HG03469 (cell line): ENCODE measurements at regions not wholly inside any gene's neighbourhood (a gene's known extent, or its start where the extent isn't known, plus 50 kb on each side); places are given as distances from the start of the nearest gene placed in this dataset.
"Not testable (repeated sequence)": the region's sequence is repeated elsewhere in the genome, so short reads cannot be mapped to it uniquely, and the experiment has no call there.

Source experiments
- ATAC-seq: cut with Tn5 transposase; IDR thresholded peaks from one replicate; pipeline ENCODE4 v1.9.1; 2021; ENCODE audit warnings: mild to moderate bottlenecking, moderate library complexity, moderate number of reproducible peaks; ENCODE audit not compliant: unreplicated experiment

- no peak for ATAC-seq
Observed at GRCh38 chr4:116180157-116180601, 905.2 kb downstream of the TRAM1L1 start.

- ATAC-seq, result not testable (repeated sequence)
Observed at GRCh38 chr4:116151371-116151770, 934.0 kb downstream of the TRAM1L1 start.

GRCh38 chr4:116150152-116150551 is 935.2 kb downstream of the TRAM1L1 start:
- no peak for ATAC-seq

GRCh38 chr4:116143198-116143597 is 942.2 kb downstream of the TRAM1L1 start:
- no peak for ATAC-seq

- ATAC-seq, result no peak
Observed at GRCh38 chr4:116132946-116133345, 952.4 kb downstream of the TRAM1L1 start.

GRCh38 chr4:116126794-116127193 is 958.6 kb downstream of the TRAM1L1 start:
- no peak for ATAC-seq

- ATAC-seq, result no peak
Observed at GRCh38 chr4:116122124-116122523, 963.3 kb downstream of the TRAM1L1 start.

GRCh38 chr4:116118221-116118620 is 967.2 kb downstream of the TRAM1L1 start:
- no peak for ATAC-seq

GRCh38 chr4:116112861-116113260 is 972.5 kb downstream of the TRAM1L1 start:
- not testable (repeated sequence) for ATAC-seq

- ATAC-seq, result no peak
Observed at GRCh38 chr4:116110713-116111112, 974.7 kb downstream of the TRAM1L1 start.

GRCh38 chr4:116108606-116109005 is 976.8 kb downstream of the TRAM1L1 start:
- ATAC-seq, result no peak

- ATAC-seq, result no peak
Observed at GRCh38 chr4:116101321-116101720, 984.1 kb downstream of the TRAM1L1 start.

GRCh38 chr4:116099596-116099995 is 985.8 kb downstream of the TRAM1L1 start:
- no peak for ATAC-seq

- not testable (repeated sequence) for ATAC-seq
Observed at GRCh38 chr4:116097353-116097752, 983.9 kb upstream of the NDST4 start.

GRCh38 chr4:116092961-116093360 is 979.5 kb upstream of the NDST4 start:
- ATAC-seq, result no peak

- no peak for ATAC-seq
Observed at GRCh38 chr4:116088771-116089170, 975.4 kb upstream of the NDST4 start.

- no peak for ATAC-seq
Observed at GRCh38 chr4:116082808-116083366, 969.5 kb upstream of the NDST4 start.

- ATAC-seq, result no peak
Observed at GRCh38 chr4:116073051-116073450, 959.6 kb upstream of the NDST4 start.

GRCh38 chr4:116070283-116070682 is 956.9 kb upstream of the NDST4 start:
- ATAC-seq, result no peak

- no peak for ATAC-seq
Observed at GRCh38 chr4:116066711-116067245, 953.4 kb upstream of the NDST4 start.

GRCh38 chr4:116064331-116064730 is 950.9 kb upstream of the NDST4 start:
- ATAC-seq, result no peak

GRCh38 chr4:116059361-116059760 is 945.9 kb upstream of the NDST4 start:
- no peak for ATAC-seq

GRCh38 chr4:116058129-116058528 is 944.7 kb upstream of the NDST4 start:
- ATAC-seq, result no peak
